Activated T-helper 1 cell treated with anti-CD3 and anti-CD28 coated beads, Interleukin-12 subunit alpha, Interleukin-12 subunit beta, Interleukin-2, Interleukin-4 antibody, amounts not matched to agents 30 ng/mL and 10 ng/mL and 1 ng/mL, durations not matched to agents 14 hours and 24 hours and 36 hours (primary cell): ENCODE measurements at regions not wholly inside any gene's neighbourhood (a gene's known extent, or its start where the extent isn't known, plus 50 kb on each side); places are given as distances from the start of the nearest gene placed in this dataset.

ENCODE experiments used
- DNase-seq: peaks from one replicate; pipeline ENCODE4 v3.0.0; 2021; ENCODE audit warnings: low spot score
- H3K27ac Mint-ChIP-seq: one replicate; pipeline ENCODE4 v1.8.0; 2021; ENCODE audit warnings: mild to moderate bottlenecking, mixed read lengths
- H3K27me3 Mint-ChIP-seq: one replicate; pipeline ENCODE4 v1.8.0; 2022; ENCODE audit warnings: mild to moderate bottlenecking, moderate library complexity, mixed read lengths; ENCODE audit not compliant: insufficient read depth
- H3K36me3 Mint-ChIP-seq: one replicate; pipeline ENCODE4 v1.8.0; 2021; ENCODE audit warnings: low read depth, mixed read lengths
- H3K4me1 Mint-ChIP-seq: one replicate; pipeline ENCODE4 v1.8.0; 2021; ENCODE audit warnings: low read depth, mixed read lengths
- H3K4me3 Mint-ChIP-seq: one replicate; pipeline ENCODE4 v1.8.0; 2021; ENCODE audit warnings: mild to moderate bottlenecking, moderate library complexity, mixed read lengths
- H3K9me3 Mint-ChIP-seq: one replicate; pipeline ENCODE4 v1.8.0; 2021; ENCODE audit warnings: mixed read lengths
- intact Hi-C: fragments of 100-400 bp; cut with micrococcal nuclease; formaldehyde crosslinking; loops from one replicate; pipeline ENCODE4 v1.15.1; 2024

DNA sequence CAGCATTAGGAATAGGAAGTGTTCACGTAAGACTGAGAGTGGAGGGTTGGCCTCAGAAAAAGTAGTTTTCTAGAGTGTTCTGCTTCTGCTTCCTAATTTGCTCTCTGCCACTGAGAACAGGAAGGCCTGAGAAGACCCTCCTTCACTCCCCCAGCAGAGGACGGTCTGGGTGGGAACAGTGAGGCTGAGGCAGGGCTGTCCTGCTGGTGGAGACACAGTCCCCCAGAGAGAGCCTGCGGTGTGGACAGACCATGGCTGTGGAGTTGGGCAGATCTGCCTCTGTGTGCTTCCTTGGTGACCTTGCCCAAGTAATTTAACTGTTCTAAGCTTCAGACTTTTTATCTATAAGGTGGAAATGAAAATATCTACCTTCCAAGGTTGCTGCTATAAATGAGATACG, 182.3 kb downstream of the DACT1 start:
- peaks cover 2% of the 10 kb centered on the region for H3K27me3 Mint-ChIP-seq
- DNase-seq: no peak
- no peaks in the 10 kb centered on the region for H3K9me3 Mint-ChIP-seq
- H3K4me1 Mint-ChIP-seq: no peaks in the 10 kb centered on the region
- no peaks in the 10 kb centered on the region for H3K36me3 Mint-ChIP-seq
- H3K4me3 Mint-ChIP-seq: no peak overlapping the region
- no peak overlapping the region for H3K27ac Mint-ChIP-seq
- intact Hi-C loops: no loop called here

DNA sequence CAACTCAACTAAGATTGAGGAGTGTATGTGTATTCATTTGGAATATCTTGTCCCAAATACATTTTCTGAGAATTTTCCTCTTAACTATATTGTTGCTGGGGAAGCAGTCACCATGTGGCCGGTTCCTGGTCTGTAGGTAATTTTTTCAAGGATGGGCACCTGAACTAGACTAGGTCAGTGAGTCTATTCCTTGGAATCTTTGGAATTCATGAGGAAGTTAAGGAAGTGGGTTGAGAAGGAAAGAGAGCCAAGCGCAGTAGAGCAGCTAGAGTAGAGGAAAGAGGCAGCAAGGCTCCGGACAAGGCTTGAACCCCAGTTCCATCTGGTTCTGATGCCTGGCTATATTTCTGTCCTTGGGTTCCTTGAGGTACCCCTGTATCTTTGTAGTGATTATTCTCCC, 183.7 kb downstream of the DACT1 start:
- no peak for DNase-seq
- intact Hi-C loops: no loop called here
- Mint-ChIP-seq H3K4me3 (no peak overlapping the region), H3K27ac (no peak overlapping the region), H3K27me3 (peaks cover 5% of the 10 kb centered on the region), H3K36me3 (no peaks in the 10 kb centered on the region), H3K4me1 (no peaks in the 10 kb centered on the region), H3K9me3 (no peaks in the 10 kb centered on the region)

GRCh38 chr14:58822856-58823255, 185.1 kb downstream of the DACT1 start:
- Mint-ChIP-seq H3K27ac (no peak overlapping the region), H3K9me3 (no peaks in the 10 kb centered on the region), H3K36me3 (no peaks in the 10 kb centered on the region), H3K4me1 (no peaks in the 10 kb centered on the region), H3K4me3 (no peak overlapping the region), H3K27me3 (peaks cover 5% of the 10 kb centered on the region)
- intact Hi-C loops: no loop called here
- no peak for DNase-seq

GRCh38 chr14:58823312-58823711, 185.6 kb downstream of the DACT1 start:
- Mint-ChIP-seq H3K4me3 (no peak overlapping the region), H3K27me3 (peaks cover 5% of the 10 kb centered on the region), H3K4me1 (no peaks in the 10 kb centered on the region), H3K27ac (no peak overlapping the region), H3K9me3 (no peaks in the 10 kb centered on the region), H3K36me3 (no peaks in the 10 kb centered on the region)
- intact Hi-C loops: no loop called here
- no peak for DNase-seq

GRCh38 chr14:58824106-58824505, 186.3 kb downstream of the DACT1 start:
- Mint-ChIP-seq H3K9me3 (no peaks in the 10 kb centered on the region), H3K36me3 (no peaks in the 10 kb centered on the region), H3K27me3 (peaks cover 5% of the 10 kb centered on the region), H3K4me3 (no peak overlapping the region), H3K4me1 (no peaks in the 10 kb centered on the region), H3K27ac (no peak overlapping the region)
- intact Hi-C loops: no loop called here
- DNase-seq: no peak

GRCh38 chr14:58824796-58825195, 187.0 kb downstream of the DACT1 start:
- no peak overlapping the region for H3K4me3 Mint-ChIP-seq
- no peaks in the 10 kb centered on the region for H3K36me3 Mint-ChIP-seq
- H3K27me3 Mint-ChIP-seq: peaks cover 5% of the 10 kb centered on the region
- no peak for DNase-seq
- H3K27ac Mint-ChIP-seq: no peak overlapping the region
- intact Hi-C loops: loop anchor here (5.0 kb wide), 2 partner anchors 182 to 322 kb away; no protein-coding TSS in a partner anchor
- H3K4me1 Mint-ChIP-seq: peaks cover 6% of the 10 kb centered on the region
- no peaks in the 10 kb centered on the region for H3K9me3 Mint-ChIP-seq

DNA sequence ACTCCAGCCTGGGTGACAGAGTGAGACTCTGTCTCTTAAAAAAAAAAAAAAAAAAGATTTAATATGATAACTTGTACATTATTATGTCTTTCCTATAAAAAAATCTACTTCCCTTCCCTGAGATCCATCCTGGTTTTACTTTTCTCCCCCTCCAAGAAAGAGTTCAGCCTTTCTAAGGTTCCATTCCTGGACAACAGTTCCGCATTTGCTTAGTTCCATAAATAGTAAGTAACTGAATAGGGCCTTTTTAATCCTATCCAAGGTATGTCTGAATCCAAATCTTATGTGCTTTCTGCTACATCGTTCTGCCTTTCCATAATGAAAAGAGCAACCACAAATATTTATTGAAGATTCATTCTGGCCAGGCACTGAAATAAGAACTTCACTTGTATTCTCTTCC, 187.8 kb downstream of the DACT1 start:
- H3K4me1 Mint-ChIP-seq: peaks cover 6% of the 10 kb centered on the region
- DNase-seq: no peak
- no peaks in the 10 kb centered on the region for H3K9me3 Mint-ChIP-seq
- peaks cover 5% of the 10 kb centered on the region for H3K27me3 Mint-ChIP-seq
- no peak overlapping the region for H3K4me3 Mint-ChIP-seq
- no peak overlapping the region for H3K27ac Mint-ChIP-seq
- intact Hi-C loops: loop anchor here (5.0 kb wide), 2 partner anchors 183 to 323 kb away; no protein-coding TSS in a partner anchor
- no peaks in the 10 kb centered on the region for H3K36me3 Mint-ChIP-seq

- Mint-ChIP-seq H3K4me1 (peaks cover 6% of the 10 kb centered on the region), H3K27ac (no peak overlapping the region), H3K27me3 (peaks cover 5% of the 10 kb centered on the region), H3K36me3 (no peaks in the 10 kb centered on the region), H3K4me3 (no peak overlapping the region), H3K9me3 (no peaks in the 10 kb centered on the region)
- no peak for DNase-seq
- intact Hi-C loops: loop anchor here (5.0 kb wide), 2 partner anchors 185 to 325 kb away; no protein-coding TSS in a partner anchor
These were observed 189.3 kb downstream of the DACT1 start for GRCh38 chr14:58826845-58827686.

DNA sequence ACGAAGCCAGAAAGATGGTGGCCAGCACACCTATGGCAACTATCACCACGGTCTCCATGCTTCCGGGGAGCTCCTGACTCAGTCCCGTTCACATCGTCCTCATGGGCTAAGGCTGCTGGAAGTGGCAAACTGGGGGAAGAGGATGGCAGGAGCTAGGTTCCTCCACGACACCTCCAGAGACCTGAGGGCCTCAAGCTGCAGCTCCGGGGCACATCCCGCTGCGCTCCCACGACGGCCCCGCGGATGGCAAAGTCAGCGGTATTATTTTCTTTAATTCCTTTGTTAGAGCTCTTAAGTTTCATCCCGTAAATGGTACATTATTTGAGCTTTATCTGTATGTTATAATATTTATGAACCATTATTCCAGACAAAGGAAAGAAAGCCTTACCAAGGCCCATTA, 190.5 kb downstream of the DACT1 start:
- H3K9me3 Mint-ChIP-seq: no peaks in the 10 kb centered on the region
- intact Hi-C loops: loop anchor here (5.0 kb wide), 2 partner anchors 186 to 326 kb away; no protein-coding TSS in a partner anchor
- peaks cover 5% of the 10 kb centered on the region for H3K27me3 Mint-ChIP-seq
- H3K4me1 Mint-ChIP-seq: peaks cover 6% of the 10 kb centered on the region
- no peak overlapping the region for H3K4me3 Mint-ChIP-seq
- no peak overlapping the region for H3K27ac Mint-ChIP-seq
- H3K36me3 Mint-ChIP-seq: no peaks in the 10 kb centered on the region
- DNase-seq: no peak

DNA sequence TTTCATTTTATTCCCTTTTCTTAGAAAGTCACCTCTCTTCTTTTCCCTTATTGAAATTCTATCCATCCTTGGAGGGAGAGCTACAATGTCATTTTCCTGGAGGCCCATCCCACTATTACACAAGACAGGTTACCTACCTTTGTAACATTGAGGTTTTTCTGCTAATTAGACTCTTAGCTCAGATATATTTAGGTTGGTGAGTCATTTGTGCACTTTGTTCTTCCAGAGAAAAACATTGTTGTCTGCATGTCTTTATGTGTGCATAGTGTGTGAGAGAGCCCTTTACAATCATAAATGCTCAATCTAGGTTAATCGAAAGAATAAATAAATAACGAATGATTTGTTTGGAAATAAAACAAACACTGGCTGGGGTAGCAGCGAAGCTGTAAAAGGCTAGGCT, 191.8 kb downstream of the DACT1 start:
- Mint-ChIP-seq H3K36me3 (no peaks in the 10 kb centered on the region), H3K9me3 (no peaks in the 10 kb centered on the region), H3K4me1 (peaks cover 6% of the 10 kb centered on the region), H3K27me3 (peaks cover 5% of the 10 kb centered on the region), H3K27ac (no peak overlapping the region), H3K4me3 (no peak overlapping the region)
- intact Hi-C loops: loop anchor here (5.0 kb wide), 2 partner anchors 187 to 327 kb away; no protein-coding TSS in a partner anchor
- no peak for DNase-seq

DNA sequence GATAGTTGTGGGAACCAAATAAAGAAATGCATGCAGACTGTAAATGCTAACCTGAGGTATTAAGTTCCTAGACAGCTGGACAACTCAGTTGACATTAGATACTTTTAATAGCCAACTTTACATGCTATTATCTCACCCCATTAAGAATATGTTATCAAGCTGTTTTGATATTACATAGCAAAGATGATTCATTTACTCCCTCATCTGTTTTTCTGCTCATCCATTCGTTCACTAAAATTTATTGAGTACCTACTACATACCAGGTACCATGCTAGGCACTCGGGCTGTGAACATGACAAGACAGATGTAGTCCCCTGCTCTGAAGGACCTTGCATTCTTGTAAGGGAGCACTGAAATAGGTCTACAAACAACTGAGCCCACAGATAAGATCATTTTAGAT, 192.4 kb downstream of the DACT1 start:
- no peaks in the 10 kb centered on the region for H3K36me3 Mint-ChIP-seq
- peaks cover 6% of the 10 kb centered on the region for H3K4me1 Mint-ChIP-seq
- no peak overlapping the region for H3K4me3 Mint-ChIP-seq
- intact Hi-C loops: no loop called here
- H3K27me3 Mint-ChIP-seq: peaks cover 3% of the 10 kb centered on the region
- no peaks in the 10 kb centered on the region for H3K9me3 Mint-ChIP-seq
- DNase-seq: no peak
- no peak overlapping the region for H3K27ac Mint-ChIP-seq

DNA sequence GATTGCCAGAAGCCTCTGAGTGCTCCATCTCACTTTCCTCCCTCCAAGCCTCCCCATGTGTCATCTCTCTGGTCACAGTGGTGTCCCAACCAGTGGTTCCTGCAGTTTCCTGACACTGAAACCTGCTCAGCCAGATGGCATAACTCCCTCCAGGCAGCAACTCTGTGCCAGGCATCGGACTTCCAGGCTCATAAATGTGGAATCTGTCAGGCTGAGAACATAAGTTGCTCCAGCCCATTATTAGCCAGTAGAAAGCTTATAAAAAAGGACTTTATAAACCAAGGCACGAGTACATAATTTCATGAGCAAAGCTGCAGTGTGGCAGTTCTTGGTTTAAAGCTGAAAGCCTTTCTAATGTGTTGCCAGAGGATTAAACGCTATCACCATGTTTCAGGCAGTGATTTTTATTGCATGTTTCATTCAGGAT, 194.3 kb downstream of the DACT1 start:
- intact Hi-C loops: no loop called here
- no peaks in the 10 kb centered on the region for H3K27me3 Mint-ChIP-seq
- H3K9me3 Mint-ChIP-seq: no peaks in the 10 kb centered on the region
- no peaks in the 10 kb centered on the region for H3K36me3 Mint-ChIP-seq
- H3K4me3 Mint-ChIP-seq: no peak overlapping the region
- no peak for DNase-seq
- no peak overlapping the region for H3K27ac Mint-ChIP-seq
- H3K4me1 Mint-ChIP-seq: peaks cover 6% of the 10 kb centered on the region

GRCh38 chr14:58833634-58834378, 196.0 kb downstream of the DACT1 start:
- H3K27me3 Mint-ChIP-seq: no peaks in the 10 kb centered on the region
- H3K4me3 Mint-ChIP-seq: no peak overlapping the region
- intact Hi-C loops: no loop called here
- no peaks in the 10 kb centered on the region for H3K36me3 Mint-ChIP-seq
- DNase-seq: no peak
- H3K9me3 Mint-ChIP-seq: no peaks in the 10 kb centered on the region
- H3K27ac Mint-ChIP-seq: no peak overlapping the region
- peaks cover 6% of the 10 kb centered on the region for H3K4me1 Mint-ChIP-seq
